Neural cell (in vitro differentiated cells): ENCODE measurements at regions not wholly inside any gene's neighbourhood (a gene's known extent, or its start where the extent isn't known, plus 50 kb on each side); places are given as distances from the start of the nearest gene placed in this dataset.

Experiments used
- H2AFZ ChIP-seq: fragments of 200-600, 300-800 bp; sonication (generic), shearing (Covaris generic); 2 replicates; pipeline ENCODE4 v1.6.0; 2014; ENCODE audit warnings: low read depth, mild to moderate bottlenecking, antibody characterized with exemption, low read length, moderate library complexity
- H3F3A ChIP-seq: fragments of 200-600 bp; shearing (Covaris generic); 2 replicates; pipeline ENCODE4 v1.6.1; 2016; ENCODE audit warnings: mild to moderate bottlenecking, moderate library complexity, mixed read lengths, antibody characterized with exemption, low read length; ENCODE audit not compliant: insufficient read depth, poor library complexity, severe bottlenecking
- H3K27ac ChIP-seq: fragments of 200-600, 300-800 bp; sonication (generic), shearing (Covaris generic); 2 replicates; pipeline ENCODE4 v1.5.1; 2014; ENCODE audit warnings: mild to moderate bottlenecking, low read length, moderate library complexity
- H3K27me3 ChIP-seq: fragments of 300-800, 200-600 bp; sonication (generic), shearing (Covaris generic); 2 replicates; pipeline ENCODE4 v1.6.0; 2014; ENCODE audit warnings: mild to moderate bottlenecking, low read depth, low read length, moderate library complexity; ENCODE audit not compliant: insufficient read depth
- H3K36me3 ChIP-seq: fragments of 300-800, 200-600 bp; sonication (generic), shearing (Covaris generic); 2 replicates; pipeline ENCODE4 v1.5.1; 2014; ENCODE audit warnings: mild to moderate bottlenecking, antibody characterized with exemption, low read length, moderate library complexity; ENCODE audit not compliant: insufficient read depth
- H3K4me2 ChIP-seq: fragments of 300-800, 200-600 bp; sonication (generic), shearing (Covaris generic); 2 replicates; pipeline ENCODE4 v1.6.0; 2014; ENCODE audit warnings: mild to moderate bottlenecking, low read length
- H3K4me3 ChIP-seq: fragments of 300-800, 200-600 bp; sonication (generic), shearing (Covaris generic); 2 replicates; pipeline ENCODE4 v1.5.1; 2014; ENCODE audit warnings: mild to moderate bottlenecking, low read length, moderate library complexity
- H3K79me2 ChIP-seq: fragments of 200-600 bp; shearing (Covaris generic); replicated peaks from 2 replicates; pipeline ENCODE4 v1.6.0; 2014; ENCODE audit warnings: mild to moderate bottlenecking, low read length, moderate library complexity; ENCODE audit not compliant: insufficient read depth
- H3K9ac ChIP-seq: fragments of 300-800, 200-600 bp; sonication (generic), shearing (Covaris generic); 2 replicates; pipeline ENCODE4 v1.6.1; 2016; ENCODE audit warnings: mild to moderate bottlenecking, low read length, mixed read lengths
- H3K9me2 ChIP-seq: fragments of 200-600 bp; shearing (Covaris generic); 2 replicates; pipeline ENCODE4 v1.6.1; 2016; ENCODE audit warnings: mild to moderate bottlenecking, low read length, mixed read lengths; ENCODE audit not compliant: insufficient read depth
- H3K9me3 ChIP-seq: fragments of 200-600, 300-800 bp; sonication (generic), shearing (Covaris generic); 2 replicates; pipeline ENCODE4 v1.6.1; 2016; ENCODE audit warnings: mild to moderate bottlenecking, mixed run types, low read length, moderate library complexity, mixed read lengths
- H4K20me1 ChIP-seq: fragments of 200-600 bp; shearing (Covaris generic); 2 replicates; pipeline ENCODE4 v1.6.1; 2016; ENCODE audit warnings: mild to moderate bottlenecking, mixed run types; ENCODE audit not compliant: insufficient read depth
- EP300 ChIP-seq: fragments of 450-650 bp; conservative IDR thresholded peaks from 2 replicates; pipeline ENCODE4 v1.6.1; 2014; ENCODE audit warnings: antibody characterized with exemption, mild to moderate bottlenecking, moderate library complexity; ENCODE audit not compliant: poor library complexity, severe bottlenecking
- EZH2 ChIP-seq: fragments of 200-600, 300-800 bp; shearing (Covaris generic), sonication (generic); IDR thresholded peaks from 2 replicates; pipeline ENCODE4 v1.6.1; 2014; ENCODE audit warnings: antibody characterized with exemption, low read length, borderline replicate concordance, mild to moderate bottlenecking; ENCODE audit not compliant: insufficient read depth, poor library complexity, severe bottlenecking
- MXI1 ChIP-seq: fragments of 450-650 bp; conservative IDR thresholded peaks from 2 replicates; pipeline ENCODE4 v1.6.1; 2014; ENCODE audit warnings: antibody characterized with exemption, mild to moderate bottlenecking; ENCODE audit not compliant: poor library complexity, severe bottlenecking
- POLR2AphosphoS5 ChIP-seq: IDR thresholded peaks from 2 replicates; pipeline ENCODE4 v1.6.1; 2012
- RAD21 ChIP-seq: fragments of 450-650 bp; conservative IDR thresholded peaks from 2 replicates; pipeline ENCODE4 v1.6.1; 2014; ENCODE audit warnings: antibody characterized with exemption, mild to moderate bottlenecking, moderate library complexity
- SMC3 ChIP-seq: fragments of 450-650 bp; conservative IDR thresholded peaks from 2 replicates; pipeline ENCODE4 v1.6.1; 2014; ENCODE audit warnings: antibody characterized with exemption, mild to moderate bottlenecking, moderate library complexity; ENCODE audit not compliant: poor library complexity
- TAF1 ChIP-seq: IDR thresholded peaks from 2 replicates; pipeline ENCODE4 v1.6.1; 2012; ENCODE audit warnings: low read depth
- TF ChIP-seq, protein P1 (sequence below): IDR thresholded peaks from 2 replicates; pipeline ENCODE4 v1.6.1; 2012; ENCODE audit warnings: borderline replicate concordance

DNA sequence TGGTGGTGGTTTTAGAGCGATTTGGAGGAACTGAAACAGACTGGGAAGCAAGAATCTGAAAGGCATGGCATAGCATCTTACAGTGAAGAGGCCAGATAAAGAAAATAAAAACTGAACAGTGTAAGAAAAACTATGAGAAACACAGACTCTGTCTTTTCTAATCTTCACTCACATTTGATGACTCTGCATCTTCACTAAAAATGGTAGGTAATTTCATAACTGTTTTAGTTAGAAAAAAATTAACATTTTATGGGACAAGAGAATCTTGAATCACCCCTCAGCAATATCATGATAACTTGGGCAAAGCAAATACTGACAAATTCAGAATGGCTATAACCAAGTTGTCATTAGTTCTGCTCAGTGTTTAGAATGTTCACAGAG is 812.6 kb downstream of the MCTP2 start:
- no peaks in the 10 kb centered on the region for H3K79me2 ChIP-seq
- H2AFZ ChIP-seq: no peak overlapping the region
- peaks cover 3% of the 10 kb centered on the region for H3K9me3 ChIP-seq
- H3K36me3 ChIP-seq: no peaks in the 10 kb centered on the region
- no peak for TF ChIP-seq TAF1
- TF ChIP-seq SMC3: no peak
- TF ChIP-seq, protein P1, sequence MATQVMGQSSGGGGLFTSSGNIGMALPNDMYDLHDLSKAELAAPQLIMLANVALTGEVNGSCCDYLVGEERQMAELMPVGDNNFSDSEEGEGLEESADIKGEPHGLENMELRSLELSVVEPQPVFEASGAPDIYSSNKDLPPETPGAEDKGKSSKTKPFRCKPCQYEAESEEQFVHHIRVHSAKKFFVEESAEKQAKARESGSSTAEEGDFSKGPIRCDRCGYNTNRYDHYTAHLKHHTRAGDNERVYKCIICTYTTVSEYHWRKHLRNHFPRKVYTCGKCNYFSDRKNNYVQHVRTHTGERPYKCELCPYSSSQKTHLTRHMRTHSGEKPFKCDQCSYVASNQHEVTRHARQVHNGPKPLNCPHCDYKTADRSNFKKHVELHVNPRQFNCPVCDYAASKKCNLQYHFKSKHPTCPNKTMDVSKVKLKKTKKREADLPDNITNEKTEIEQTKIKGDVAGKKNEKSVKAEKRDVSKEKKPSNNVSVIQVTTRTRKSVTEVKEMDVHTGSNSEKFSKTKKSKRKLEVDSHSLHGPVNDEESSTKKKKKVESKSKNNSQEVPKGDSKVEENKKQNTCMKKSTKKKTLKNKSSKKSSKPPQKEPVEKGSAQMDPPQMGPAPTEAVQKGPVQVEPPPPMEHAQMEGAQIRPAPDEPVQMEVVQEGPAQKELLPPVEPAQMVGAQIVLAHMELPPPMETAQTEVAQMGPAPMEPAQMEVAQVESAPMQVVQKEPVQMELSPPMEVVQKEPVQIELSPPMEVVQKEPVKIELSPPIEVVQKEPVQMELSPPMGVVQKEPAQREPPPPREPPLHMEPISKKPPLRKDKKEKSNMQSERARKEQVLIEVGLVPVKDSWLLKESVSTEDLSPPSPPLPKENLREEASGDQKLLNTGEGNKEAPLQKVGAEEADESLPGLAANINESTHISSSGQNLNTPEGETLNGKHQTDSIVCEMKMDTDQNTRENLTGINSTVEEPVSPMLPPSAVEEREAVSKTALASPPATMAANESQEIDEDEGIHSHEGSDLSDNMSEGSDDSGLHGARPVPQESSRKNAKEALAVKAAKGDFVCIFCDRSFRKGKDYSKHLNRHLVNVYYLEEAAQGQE: no peak
- H3K27me3 ChIP-seq: no peaks in the 10 kb centered on the region
- H3K4me3 ChIP-seq: no peak overlapping the region
- H4K20me1 ChIP-seq: no peaks in the 10 kb centered on the region
- no peak overlapping the region for H3K4me2 ChIP-seq
- no peak overlapping the region for H3K27ac ChIP-seq
- no peak overlapping the region for H3K9ac ChIP-seq
- H3F3A ChIP-seq: no peaks in the 10 kb centered on the region
- no peaks in the 10 kb centered on the region for H3K9me2 ChIP-seq

DNA sequence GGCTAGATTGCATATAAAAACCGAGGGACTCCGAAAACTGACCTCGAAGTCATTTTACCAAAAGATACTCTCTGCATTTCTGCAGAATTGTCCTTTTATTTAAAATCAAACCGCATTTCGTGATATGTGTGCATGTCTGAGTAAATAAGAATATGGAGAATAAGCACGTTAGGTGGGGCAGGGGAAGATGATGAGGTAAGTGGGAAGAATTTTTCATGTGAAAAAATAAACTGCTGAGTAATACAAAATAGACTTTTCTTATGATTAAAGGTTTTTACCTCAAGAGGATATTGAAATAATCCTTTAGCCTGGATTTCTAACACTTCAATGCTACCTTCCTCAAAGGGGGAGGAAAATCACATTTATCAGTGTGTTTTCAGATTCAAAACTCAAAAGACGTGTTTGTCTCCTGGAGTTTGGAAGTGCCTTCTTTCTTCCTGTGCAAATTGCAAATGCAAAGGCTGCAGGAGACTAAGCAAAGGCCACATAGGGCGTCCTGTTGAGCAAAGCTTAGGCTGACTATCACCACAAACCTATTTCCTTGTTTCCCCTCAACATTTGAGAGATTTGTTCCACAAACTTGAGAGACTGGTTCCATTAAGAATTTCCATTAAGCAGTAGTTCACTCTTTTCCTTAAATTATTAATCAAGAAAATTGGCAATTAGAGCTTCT is 813.5 kb downstream of the MCTP2 start:
- H2AFZ ChIP-seq: no peak overlapping the region
- no peak overlapping the region for H3K4me2 ChIP-seq
- no peak for TF ChIP-seq TAF1
- TF ChIP-seq MXI1: no peak
- TF ChIP-seq POLR2AphosphoS5: no peak
- no peak for TF ChIP-seq EP300
- TF ChIP-seq SMC3: no peak
- TF ChIP-seq EZH2: no peak
- TF ChIP-seq, protein P1: no peak
- TF ChIP-seq RAD21: no peak

More for the DNA sequence above, 813.5 kb downstream of the MCTP2 start:
- H3K36me3 ChIP-seq: no peaks in the 10 kb centered on the region
- no peaks in the 10 kb centered on the region for H3K27me3 ChIP-seq
- H3K27ac ChIP-seq: no peak overlapping the region
- H3F3A ChIP-seq: no peaks in the 10 kb centered on the region
- no peaks in the 10 kb centered on the region for H3K9me2 ChIP-seq
- H3K79me2 ChIP-seq: no peaks in the 10 kb centered on the region
- no peaks in the 10 kb centered on the region for H4K20me1 ChIP-seq
- H3K4me3 ChIP-seq: no peak overlapping the region
- H3K9ac ChIP-seq: no peak overlapping the region
- peaks cover 3% of the 10 kb centered on the region for H3K9me3 ChIP-seq
